ENCODE measurements at regions not wholly inside any gene's neighbourhood (a gene's known extent, or its start where the extent isn't known, plus 50 kb on each side); places are given as distances from the start of the nearest gene placed in this dataset.

DNA sequence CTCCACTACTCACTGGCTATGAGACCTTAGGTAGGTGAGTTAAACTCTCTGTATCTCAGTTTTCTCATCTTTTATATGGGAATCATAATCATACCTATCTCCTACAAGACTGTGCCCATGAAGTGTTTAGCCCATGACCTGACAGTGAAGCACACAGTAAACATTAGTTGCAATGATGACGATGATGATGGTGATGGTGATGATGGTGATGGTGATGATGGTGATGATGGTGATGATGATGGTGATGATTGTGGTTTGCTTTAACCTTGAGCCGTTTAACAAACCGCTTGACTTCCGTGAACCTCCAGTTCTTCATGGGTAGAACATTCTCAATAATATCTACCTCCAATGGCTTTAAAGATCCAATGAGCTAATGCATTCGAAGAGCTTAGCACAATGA, 220.2 kb upstream of the MVB12B start:
- TF ChIP-seq FOS (IDR thresholded peaks at IDR 0.05; ENCODE audit: borderline replicate concordance, insufficient read depth, low read length) = no peak
- TF ChIP-seq CTCF (IDR thresholded peaks at IDR 0.05; ENCODE audit: extremely low read depth in 1 of 2, insufficient read depth in 1 of 2, low read depth in 1 of 2, low read length in 2 of 2) = no peak
- TF ChIP-seq, protein P1, sequence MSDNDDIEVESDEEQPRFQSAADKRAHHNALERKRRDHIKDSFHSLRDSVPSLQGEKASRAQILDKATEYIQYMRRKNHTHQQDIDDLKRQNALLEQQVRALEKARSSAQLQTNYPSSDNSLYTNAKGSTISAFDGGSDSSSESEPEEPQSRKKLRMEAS (IDR thresholded peaks at IDR 0.05; ENCODE audit: insufficient read depth, insufficient read length) = no peak

Data from endothelial cell of umbilical vein (primary cell).